Panc1 (cell line): ENCODE measurements at regions not wholly inside any gene's neighbourhood (a gene's known extent, or its start where the extent isn't known, plus 50 kb on each side); places are given as distances from the start of the nearest gene placed in this dataset.

ENCODE experiments used
- ATAC-seq: fragments of 200-7000 bp; cut with Tn5 transposase; 2 replicates; pipeline ENCODE4 v1.9.1; 2020; ENCODE audit warnings: mild to moderate bottlenecking, moderate library complexity
- BruUV-seq: library from RNA; stranded (reverse); fragments of 400-500 nt; replicated peaks from 2 replicates; lab custom pipeline; 2021; lab: Mats Ljungman, UMichigan
- CTCF ChIA-PET: fragments of 300-600 bp; sonication (Branson Sonifier 250); formaldehyde crosslinking; loops from one replicate; lab custom pipeline; 2022; ENCODE audit warnings: antibody characterized with exemption; lab: Charles Lee
- POLR2A ChIA-PET: fragments of 300-600 bp; sonication (Branson Sonifier 250); formaldehyde crosslinking; loops from one replicate; lab custom pipeline; 2022; ENCODE audit warnings: antibody characterized with exemption; lab: Charles Lee
- DNase-seq: peaks from one replicate; pipeline ENCODE4 v3.0.0-alpha.2; 2010; ENCODE audit warnings: low read depth, low spot score
- H3K27ac ChIP-seq: 2 replicates; pipeline ENCODE4 v1.5.1; 2011; ENCODE audit warnings: mild to moderate bottlenecking, low read length, inconsistent platforms
- H3K27me3 ChIP-seq: fragments of 200-500 bp; sonication (Bioruptor generic); 2 replicates; pipeline ENCODE4 v1.6.0; 2014; ENCODE audit warnings: low read length, inconsistent platforms; ENCODE audit not compliant: control insufficient read depth, insufficient read depth
- H3K36me3 ChIP-seq: fragments of 200-500 bp; sonication (Bioruptor generic); 2 replicates; pipeline ENCODE4 v1.5.1; 2014; ENCODE audit warnings: inconsistent platforms, mild to moderate bottlenecking, low read length, moderate library complexity; ENCODE audit not compliant: control insufficient read depth, insufficient read depth
- H3K4me1 ChIP-seq: 2 replicates; pipeline ENCODE4 v1.5.1; 2011; ENCODE audit warnings: inconsistent platforms, mild to moderate bottlenecking, low read length, moderate library complexity; ENCODE audit not compliant: control insufficient read depth, insufficient read depth
- H3K4me3 ChIP-seq, 2 experiments: 2 replicates each; pipeline ENCODE4 v1.5.1; 2011 to 2012; ENCODE audit warnings: low read depth in 2 of 2, low read length in 2 of 2, mild to moderate bottlenecking in 2 of 2, inconsistent platforms in 1 of 2, moderate library complexity in 1 of 2
- H3K9me3 ChIP-seq: fragments of 200-500 bp; sonication (Bioruptor generic); 2 replicates; pipeline ENCODE4 v1.5.1; 2014; ENCODE audit warnings: low read depth, mild to moderate bottlenecking, inconsistent platforms, low read length, moderate library complexity; ENCODE audit not compliant: control insufficient read depth, insufficient read depth
- POLR2AphosphoS5 ChIP-seq: IDR thresholded peaks from 2 replicates; pipeline ENCODE4 v1.6.1; 2012; ENCODE audit warnings: mild to moderate bottlenecking, low read depth, low read length, moderate library complexity
- SIN3A ChIP-seq: IDR thresholded peaks from 2 replicates; pipeline ENCODE4 v1.6.1; 2012; ENCODE audit warnings: low read depth, mild to moderate bottlenecking, low read length, moderate library complexity, borderline replicate concordance; ENCODE audit not compliant: insufficient read depth
- TCF7L2 ChIP-seq: IDR thresholded peaks from 2 replicates; pipeline ENCODE4 v1.6.1; 2011; ENCODE audit warnings: mild to moderate bottlenecking, low read depth, low read length, inconsistent platforms
- in situ Hi-C: cut with HindIII; loops from 2 replicates; pipeline ENCODE4 v1.10.0; 2016; ENCODE audit warnings: low sequenced_read_pairs, low pct_unique_long_range_greater_than_20kb
- intact Hi-C: fragments of 100-400 bp; cut with micrococcal nuclease; formaldehyde crosslinking; loops from one replicate; pipeline ENCODE4 v1.10.0; 2022; ENCODE audit not compliant: unreplicated experiment
- TF ChIP-seq, protein P1 (sequence below): fragments of 450-650 bp; IDR thresholded peaks from 2 replicates; pipeline ENCODE4 v1.5.1; 2017; ENCODE audit warnings: mild to moderate bottlenecking
- TF ChIP-seq, protein P2 (sequence below), 2 experiments: IDR thresholded peaks; 2 replicates each; pipeline ENCODE4 v1.6.1; 2011 to 2012; ENCODE audit warnings: low read depth in 2 of 2, control low read depth in 1 of 2, low read length in 1 of 2, mild to moderate bottlenecking in 1 of 2, moderate library complexity in 1 of 2; ENCODE audit not compliant: insufficient read depth in 1 of 2

DNA sequence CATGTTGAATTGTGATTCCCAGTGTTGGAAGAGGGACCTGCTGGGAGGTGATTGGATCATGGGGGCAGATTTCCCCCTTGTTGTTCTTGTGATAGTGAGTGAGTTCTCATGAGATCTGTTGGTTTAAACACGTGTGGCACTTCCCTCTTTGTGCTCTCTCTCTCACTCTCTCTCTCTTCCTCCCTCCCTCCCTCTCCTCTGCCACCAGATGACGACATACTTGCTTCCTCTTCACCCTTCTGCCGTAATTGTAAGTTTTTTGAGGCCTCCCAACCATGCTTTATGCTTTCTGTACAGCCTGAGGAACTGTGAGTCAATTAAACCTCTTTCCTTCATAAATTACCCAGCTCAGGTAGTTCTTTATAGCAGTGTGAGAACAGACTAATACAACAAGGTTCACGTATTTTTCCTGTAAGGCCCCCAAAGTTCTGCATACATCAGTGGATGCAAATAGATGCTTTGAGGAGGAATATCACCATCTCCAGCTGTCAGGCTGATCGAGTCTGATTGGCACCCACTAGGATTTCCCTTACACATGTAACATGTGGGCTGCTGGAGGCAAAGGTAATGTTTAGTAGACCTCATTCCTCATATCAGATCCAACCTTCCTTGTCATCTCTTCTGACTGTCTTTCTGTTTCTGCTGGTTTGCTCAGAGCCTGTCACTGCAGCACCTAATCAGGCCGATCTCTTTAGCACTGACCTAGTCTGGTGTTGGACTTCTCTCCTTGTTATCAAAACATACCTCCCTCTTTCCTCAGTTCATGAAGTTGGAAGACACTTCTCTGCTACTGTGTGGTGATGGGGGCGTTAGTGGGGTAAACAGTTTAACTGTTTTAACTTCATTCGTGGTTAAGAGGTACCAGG is 54.3 kb upstream of the BACH2 start:
- intact Hi-C loops: no loop called here
- CTCF ChIA-PET: no interaction called here
- Histone ChIP-seq H3K27ac (no peak overlapping the region), H3K9me3 (no peaks in the 10 kb centered on the region), H3K36me3 (no peaks in the 10 kb centered on the region), H3K4me1 (no peaks in the 10 kb centered on the region), H3K27me3 (peaks cover 6% of the 10 kb centered on the region; the same call in 1 of the 2 replicates), H3K4me3 (no peak overlapping the region)
- ATAC-seq (no peak), DNase-seq (no peak)
- POLR2A ChIA-PET: no interaction called here
- TF ChIP-seq, protein P1, sequence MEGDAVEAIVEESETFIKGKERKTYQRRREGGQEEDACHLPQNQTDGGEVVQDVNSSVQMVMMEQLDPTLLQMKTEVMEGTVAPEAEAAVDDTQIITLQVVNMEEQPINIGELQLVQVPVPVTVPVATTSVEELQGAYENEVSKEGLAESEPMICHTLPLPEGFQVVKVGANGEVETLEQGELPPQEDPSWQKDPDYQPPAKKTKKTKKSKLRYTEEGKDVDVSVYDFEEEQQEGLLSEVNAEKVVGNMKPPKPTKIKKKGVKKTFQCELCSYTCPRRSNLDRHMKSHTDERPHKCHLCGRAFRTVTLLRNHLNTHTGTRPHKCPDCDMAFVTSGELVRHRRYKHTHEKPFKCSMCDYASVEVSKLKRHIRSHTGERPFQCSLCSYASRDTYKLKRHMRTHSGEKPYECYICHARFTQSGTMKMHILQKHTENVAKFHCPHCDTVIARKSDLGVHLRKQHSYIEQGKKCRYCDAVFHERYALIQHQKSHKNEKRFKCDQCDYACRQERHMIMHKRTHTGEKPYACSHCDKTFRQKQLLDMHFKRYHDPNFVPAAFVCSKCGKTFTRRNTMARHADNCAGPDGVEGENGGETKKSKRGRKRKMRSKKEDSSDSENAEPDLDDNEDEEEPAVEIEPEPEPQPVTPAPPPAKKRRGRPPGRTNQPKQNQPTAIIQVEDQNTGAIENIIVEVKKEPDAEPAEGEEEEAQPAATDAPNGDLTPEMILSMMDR: no peak
- TF ChIP-seq POLR2AphosphoS5: no peak
- TF ChIP-seq SIN3A: no peak
- TF ChIP-seq, protein P2, sequence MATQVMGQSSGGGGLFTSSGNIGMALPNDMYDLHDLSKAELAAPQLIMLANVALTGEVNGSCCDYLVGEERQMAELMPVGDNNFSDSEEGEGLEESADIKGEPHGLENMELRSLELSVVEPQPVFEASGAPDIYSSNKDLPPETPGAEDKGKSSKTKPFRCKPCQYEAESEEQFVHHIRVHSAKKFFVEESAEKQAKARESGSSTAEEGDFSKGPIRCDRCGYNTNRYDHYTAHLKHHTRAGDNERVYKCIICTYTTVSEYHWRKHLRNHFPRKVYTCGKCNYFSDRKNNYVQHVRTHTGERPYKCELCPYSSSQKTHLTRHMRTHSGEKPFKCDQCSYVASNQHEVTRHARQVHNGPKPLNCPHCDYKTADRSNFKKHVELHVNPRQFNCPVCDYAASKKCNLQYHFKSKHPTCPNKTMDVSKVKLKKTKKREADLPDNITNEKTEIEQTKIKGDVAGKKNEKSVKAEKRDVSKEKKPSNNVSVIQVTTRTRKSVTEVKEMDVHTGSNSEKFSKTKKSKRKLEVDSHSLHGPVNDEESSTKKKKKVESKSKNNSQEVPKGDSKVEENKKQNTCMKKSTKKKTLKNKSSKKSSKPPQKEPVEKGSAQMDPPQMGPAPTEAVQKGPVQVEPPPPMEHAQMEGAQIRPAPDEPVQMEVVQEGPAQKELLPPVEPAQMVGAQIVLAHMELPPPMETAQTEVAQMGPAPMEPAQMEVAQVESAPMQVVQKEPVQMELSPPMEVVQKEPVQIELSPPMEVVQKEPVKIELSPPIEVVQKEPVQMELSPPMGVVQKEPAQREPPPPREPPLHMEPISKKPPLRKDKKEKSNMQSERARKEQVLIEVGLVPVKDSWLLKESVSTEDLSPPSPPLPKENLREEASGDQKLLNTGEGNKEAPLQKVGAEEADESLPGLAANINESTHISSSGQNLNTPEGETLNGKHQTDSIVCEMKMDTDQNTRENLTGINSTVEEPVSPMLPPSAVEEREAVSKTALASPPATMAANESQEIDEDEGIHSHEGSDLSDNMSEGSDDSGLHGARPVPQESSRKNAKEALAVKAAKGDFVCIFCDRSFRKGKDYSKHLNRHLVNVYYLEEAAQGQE (IDR thresholded peaks at IDR 0.05; ENCODE audit: insufficient read depth in 1 of 2, low read depth in 2 of 2, low read length in 1 of 2): no peak
- TF ChIP-seq TCF7L2: no peak
- in situ Hi-C loops: no loop called here
- BruUV-seq: no TSS peak

DNA sequence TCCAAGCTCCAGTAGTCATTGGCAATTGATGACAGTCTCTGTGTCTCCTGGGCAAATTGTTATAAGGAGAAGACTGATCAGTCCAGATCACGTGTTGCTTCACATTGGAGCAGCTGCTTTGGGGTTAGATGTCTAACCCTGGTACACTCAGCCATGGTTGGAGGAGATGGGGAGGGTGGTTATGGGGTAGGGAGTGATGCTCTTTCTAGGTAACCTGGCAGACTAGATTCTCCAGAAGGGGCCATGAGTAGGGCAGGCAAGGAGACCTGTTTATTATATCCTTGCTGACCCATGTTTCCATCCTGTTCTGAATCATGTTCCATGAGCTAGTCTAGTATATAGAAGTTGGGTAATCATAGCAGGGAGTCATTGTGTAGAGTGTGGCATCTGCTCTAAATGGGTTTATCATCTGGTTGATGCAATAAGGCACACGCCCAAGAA is 50.8 kb upstream of the BACH2 start:
- Histone ChIP-seq H3K9me3 (no peaks in the 10 kb centered on the region), H3K4me1 (no peaks in the 10 kb centered on the region), H3K27me3 (peaks cover 6% of the 10 kb centered on the region), H3K27ac (no peak overlapping the region), H3K36me3 (no peaks in the 10 kb centered on the region), H3K4me3 (no peak overlapping the region)
- in situ Hi-C loops: no loop called here
- DNase-seq (no peak), ATAC-seq (no peak)
- ChIA-PET CTCF (no interaction called here), POLR2A (interaction anchor here (0.5 kb wide), 1 partner anchor 14 kb away, joined by 3 read pairs; no protein-coding TSS in a partner anchor)
- intact Hi-C loops: no loop called here
- no TSS peak for BruUV-seq
- TF ChIP-seq, protein P1: no peak
- TF ChIP-seq POLR2AphosphoS5: no peak
- TF ChIP-seq, protein P2 (IDR thresholded peaks at IDR 0.05; ENCODE audit: insufficient read depth in 1 of 2, low read depth in 2 of 2, low read length in 1 of 2): no peak
- TF ChIP-seq TCF7L2: no peak
- no peak for TF ChIP-seq SIN3A
